Stimulated activated CD4-positive, alpha-beta T cell treated with anti-CD3 and anti-CD28 coated beads, Interleukin-1b, Interleukin-23, amount 100 ng/mL, for 1 hour (primary cell): ENCODE measurements at regions not wholly inside any gene's neighbourhood (a gene's known extent, or its start where the extent isn't known, plus 50 kb on each side); places are given as distances from the start of the nearest gene placed in this dataset.

ENCODE experiments used
- DNase-seq, 2 donors: peaks; one replicate each; pipeline ENCODE4 v3.0.0-alpha.2; 2020; ENCODE audit warnings: low read depth in 2 of 2

- DNase-seq = no peak
Observed at GRCh38 chr6:156725712-156726111, 51.5 kb upstream of the ARID1B start.

- no peak for DNase-seq
Observed at GRCh38 chr6:156720691-156721685, 56.2 kb upstream of the ARID1B start.

- peak; percentile 41 to 44 for DNase-seq
Observed at GRCh38 chr6:156719720-156720563, 57.2 kb upstream of the ARID1B start.

- no peak for DNase-seq
Observed at GRCh38 chr6:156719395-156719719, 57.8 kb upstream of the ARID1B start.

- no peak for DNase-seq
Observed at GRCh38 chr6:156718647-156719394, 58.4 kb upstream of the ARID1B start.

- no peak for DNase-seq
Observed at GRCh38 chr6:156717542-156717941, 59.6 kb upstream of the ARID1B start.

- DNase-seq = no peak
Observed at GRCh38 chr6:156715839-156716238, 61.3 kb upstream of the ARID1B start.

- DNase-seq = no peak
Observed at GRCh38 chr6:156713548-156713947, 63.6 kb upstream of the ARID1B start.

GRCh38 chr6:156710479-156710878 is 66.7 kb upstream of the ARID1B start:
- no peak for DNase-seq

GRCh38 chr6:156707818-156708217 is 69.4 kb upstream of the ARID1B start:
- no peak for DNase-seq

- DNase-seq = no peak
Observed at GRCh38 chr6:156703719-156704118, 73.5 kb upstream of the ARID1B start.

GRCh38 chr6:156701966-156702365 is 75.2 kb upstream of the ARID1B start:
- no peak for DNase-seq

GRCh38 chr6:156700440-156701057 is 76.6 kb upstream of the ARID1B start:
- DNase-seq = no peak

GRCh38 chr6:156699935-156700334 is 77.2 kb upstream of the ARID1B start:
- no peak for DNase-seq

GRCh38 chr6:156699017-156699421 is 78.2 kb upstream of the ARID1B start:
- DNase-seq = no peak

GRCh38 chr6:156698239-156699016 is 78.8 kb upstream of the ARID1B start:
- no peak for DNase-seq

GRCh38 chr6:156697225-156697830 is 79.8 kb upstream of the ARID1B start:
- no peak for DNase-seq

- no peak for DNase-seq
Observed at GRCh38 chr6:156695742-156696141, 81.4 kb upstream of the ARID1B start.

GRCh38 chr6:156694679-156695078 is 82.5 kb upstream of the ARID1B start:
- no peak for DNase-seq

- no peak for DNase-seq
Observed at GRCh38 chr6:156691018-156691417, 86.2 kb upstream of the ARID1B start.
